Thyroid gland (tissue), 4 donors: ENCODE measurements at regions not wholly inside any gene's neighbourhood (a gene's known extent, or its start where the extent isn't known, plus 50 kb on each side); places are given as distances from the start of the nearest gene placed in this dataset.

Experiments used
- POLR2A ChIP-seq, 2 donors: fragments of 450-650 bp; IDR thresholded peaks; one replicate each; pipeline ENCODE4 v1.6.1; 2017; ENCODE audit warnings: antibody characterized with exemption in 2 of 2, mild to moderate bottlenecking in 2 of 2, moderate library complexity in 1 of 2
- TF ChIP-seq, protein P1 (sequence below), 6 experiments: fragments of 200-600 bp in 3 of 6; fragments of 450-650 bp in 3 of 6; sonication (generic) in 3 of 6; IDR thresholded peaks; one replicate each; pipeline ENCODE4 v1.5.1; 2016 to 2019; ENCODE audit warnings: antibody characterized with exemption in 6 of 6, mild to moderate bottlenecking in 2 of 6, inconsistent platforms in 1 of 6, moderate library complexity in 1 of 6

DNA sequence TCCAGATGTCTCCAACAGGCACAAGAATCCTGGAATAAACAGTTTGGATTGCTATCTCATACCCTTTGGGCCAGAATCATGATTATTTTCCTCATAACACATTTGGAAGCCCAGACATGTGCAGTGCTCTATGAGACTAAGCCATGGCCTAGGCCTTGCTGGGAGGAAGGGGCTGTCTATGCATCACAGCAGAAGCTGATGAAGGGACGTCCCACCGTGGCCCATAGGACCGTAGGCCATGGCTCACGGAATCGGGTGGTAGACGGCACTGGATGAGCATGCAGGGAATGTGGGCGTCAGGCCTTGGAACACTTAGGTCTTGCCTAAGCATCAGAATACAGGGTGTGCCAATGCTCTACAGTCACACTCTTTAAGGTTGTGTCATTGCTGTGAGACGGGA, 283.8 kb upstream of the TSHZ3 start:
- TF ChIP-seq, protein P1, sequence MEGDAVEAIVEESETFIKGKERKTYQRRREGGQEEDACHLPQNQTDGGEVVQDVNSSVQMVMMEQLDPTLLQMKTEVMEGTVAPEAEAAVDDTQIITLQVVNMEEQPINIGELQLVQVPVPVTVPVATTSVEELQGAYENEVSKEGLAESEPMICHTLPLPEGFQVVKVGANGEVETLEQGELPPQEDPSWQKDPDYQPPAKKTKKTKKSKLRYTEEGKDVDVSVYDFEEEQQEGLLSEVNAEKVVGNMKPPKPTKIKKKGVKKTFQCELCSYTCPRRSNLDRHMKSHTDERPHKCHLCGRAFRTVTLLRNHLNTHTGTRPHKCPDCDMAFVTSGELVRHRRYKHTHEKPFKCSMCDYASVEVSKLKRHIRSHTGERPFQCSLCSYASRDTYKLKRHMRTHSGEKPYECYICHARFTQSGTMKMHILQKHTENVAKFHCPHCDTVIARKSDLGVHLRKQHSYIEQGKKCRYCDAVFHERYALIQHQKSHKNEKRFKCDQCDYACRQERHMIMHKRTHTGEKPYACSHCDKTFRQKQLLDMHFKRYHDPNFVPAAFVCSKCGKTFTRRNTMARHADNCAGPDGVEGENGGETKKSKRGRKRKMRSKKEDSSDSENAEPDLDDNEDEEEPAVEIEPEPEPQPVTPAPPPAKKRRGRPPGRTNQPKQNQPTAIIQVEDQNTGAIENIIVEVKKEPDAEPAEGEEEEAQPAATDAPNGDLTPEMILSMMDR (IDR thresholded peaks at IDR 0.05): no peak
- no peak for TF ChIP-seq POLR2A (IDR thresholded peaks at IDR 0.05)
